ENCODE measurements at regions not wholly inside any gene's neighbourhood (a gene's known extent, or its start where the extent isn't known, plus 50 kb on each side); places are given as distances from the start of the nearest gene placed in this dataset.
"Not testable (repeated sequence)": the region's sequence is repeated elsewhere in the genome, so short reads cannot be mapped to it uniquely, and the experiment has no call there.

DNA sequence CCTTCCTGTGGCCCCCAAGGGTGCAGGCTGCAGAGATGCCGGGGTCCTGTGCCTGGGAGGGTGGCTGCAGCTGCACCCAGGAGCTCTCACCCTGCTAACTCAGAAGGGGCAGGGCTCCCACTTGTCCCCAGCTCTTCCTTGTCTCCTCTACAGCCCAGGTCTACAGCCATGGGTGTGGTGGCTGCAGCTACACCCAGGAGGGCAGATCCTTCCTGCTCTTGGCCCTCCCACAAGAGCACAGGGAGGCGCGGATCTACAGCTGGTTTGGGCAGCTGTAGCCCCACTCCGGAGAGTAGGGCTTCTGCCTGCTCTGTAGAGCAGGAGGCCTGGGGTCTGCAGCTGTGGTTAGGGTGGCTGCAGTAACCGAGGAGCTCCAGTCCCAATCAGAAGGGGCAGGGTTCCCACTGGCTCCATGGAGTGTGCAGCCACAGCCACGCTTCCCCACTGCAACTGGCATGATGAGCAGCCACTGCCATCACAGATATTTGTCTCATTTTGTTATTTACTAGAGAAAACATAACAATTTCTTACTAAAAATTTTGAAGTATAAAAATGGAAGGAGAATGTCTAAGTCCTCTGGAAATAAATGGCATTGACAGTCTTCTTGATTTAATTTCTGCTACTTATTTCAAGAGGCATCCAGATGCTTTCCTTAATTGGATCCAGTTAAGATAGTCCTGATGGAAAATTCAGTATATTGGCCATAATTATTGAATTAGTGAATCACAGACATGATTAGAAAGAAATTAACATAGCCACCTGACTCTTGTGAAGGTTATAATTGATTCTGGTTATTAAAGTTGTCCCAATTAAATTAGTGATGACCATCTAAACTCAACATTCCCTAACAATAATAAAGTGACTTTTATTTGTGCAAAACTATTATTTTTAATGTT, 233.6 kb downstream of the KCNE4 start:
- DNase-seq (ENCODE audit: low spot score), result no peak

- no peak for DNase-seq (ENCODE audit: low spot score)
Measured at GRCh38 chr2:223294756-223295155, 242.8 kb downstream of the KCNE4 start.

GRCh38 chr2:223297788-223298187, 245.8 kb downstream of the KCNE4 start:
- no peak for DNase-seq (ENCODE audit: low spot score)

DNA sequence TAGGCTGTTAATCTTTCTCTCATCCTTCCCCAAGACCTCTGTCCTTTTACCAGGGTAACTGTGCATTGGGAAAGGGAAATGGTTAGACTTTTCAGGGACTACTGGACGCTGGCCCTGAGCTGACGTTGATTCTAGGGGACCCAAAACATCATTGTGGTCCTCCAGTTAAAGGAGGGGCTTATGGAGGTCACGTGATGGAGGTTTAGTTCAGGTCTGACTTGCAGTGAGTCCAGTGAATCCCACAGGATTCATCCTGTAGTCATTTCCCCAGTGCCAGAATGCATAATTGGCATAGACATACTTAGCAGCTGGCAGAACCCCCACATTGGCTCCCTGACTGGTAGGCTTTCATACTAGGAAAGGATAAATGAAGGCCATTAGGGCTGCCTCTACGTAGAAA, 246.3 kb downstream of the KCNE4 start:
- not testable (repeated sequence) for DNase-seq (ENCODE audit: low spot score)

GRCh38 chr2:223300326-223300725, 248.3 kb downstream of the KCNE4 start:
- DNase-seq (ENCODE audit: low spot score), result no peak

DNA sequence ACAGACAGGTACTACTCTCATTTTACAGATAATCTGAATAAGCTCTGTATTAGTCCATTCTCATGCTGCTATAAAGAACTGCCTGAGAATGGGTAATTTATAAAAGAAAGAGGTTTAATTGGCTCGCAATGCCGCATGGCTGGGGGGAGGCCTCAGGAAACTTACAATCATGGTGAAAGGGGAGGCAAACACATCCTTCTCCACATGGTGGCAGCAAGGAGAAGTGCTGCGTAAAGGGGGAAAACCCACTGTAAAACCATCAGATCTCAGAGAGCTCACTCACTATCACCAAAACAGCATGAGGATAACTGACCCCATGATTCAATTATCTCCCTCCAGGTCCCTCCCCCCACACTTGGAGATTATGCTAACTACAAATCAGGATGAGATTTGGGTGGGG, 254.4 kb downstream of the KCNE4 start:
- DNase-seq (ENCODE audit: low spot score), result peak; percentile 34

GRCh38 chr2:223311889-223312680, 260.1 kb downstream of the KCNE4 start:
- no peak for DNase-seq (ENCODE audit: low spot score)

GRCh38 chr2:223313101-223313500, 261.1 kb downstream of the KCNE4 start:
- no peak for DNase-seq (ENCODE audit: low spot score)

GRCh38 chr2:223314811-223315210, 262.8 kb downstream of the KCNE4 start:
- no peak for DNase-seq (ENCODE audit: low spot score)

DNA sequence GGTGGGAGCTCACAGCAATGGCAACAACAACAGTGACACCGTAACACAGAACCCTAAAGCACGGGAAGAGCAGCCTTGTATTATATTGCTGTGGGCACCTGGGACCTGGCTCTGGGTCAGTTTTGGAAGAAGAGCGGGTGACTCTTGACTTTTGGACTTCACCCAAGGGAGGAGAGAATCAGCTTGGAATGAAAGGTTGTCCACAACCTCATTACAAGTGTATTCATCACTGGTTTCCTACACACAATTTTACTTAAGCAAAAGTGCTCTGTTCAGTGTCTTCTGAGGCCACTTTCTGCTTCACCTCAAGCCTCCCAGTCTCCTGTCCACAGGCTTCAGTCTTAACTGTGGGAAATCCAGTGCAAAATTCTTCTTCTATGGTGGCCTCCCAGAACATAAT, 263.8 kb downstream of the KCNE4 start:
- no peak for DNase-seq (ENCODE audit: low spot score)

- DNase-seq (ENCODE audit: low spot score), result no peak
Measured at GRCh38 chr2:223316342-223316741, 264.4 kb downstream of the KCNE4 start.

- DNase-seq (ENCODE audit: low spot score), result no peak
Measured at GRCh38 chr2:223319601-223320000, 267.6 kb downstream of the KCNE4 start.

DNA sequence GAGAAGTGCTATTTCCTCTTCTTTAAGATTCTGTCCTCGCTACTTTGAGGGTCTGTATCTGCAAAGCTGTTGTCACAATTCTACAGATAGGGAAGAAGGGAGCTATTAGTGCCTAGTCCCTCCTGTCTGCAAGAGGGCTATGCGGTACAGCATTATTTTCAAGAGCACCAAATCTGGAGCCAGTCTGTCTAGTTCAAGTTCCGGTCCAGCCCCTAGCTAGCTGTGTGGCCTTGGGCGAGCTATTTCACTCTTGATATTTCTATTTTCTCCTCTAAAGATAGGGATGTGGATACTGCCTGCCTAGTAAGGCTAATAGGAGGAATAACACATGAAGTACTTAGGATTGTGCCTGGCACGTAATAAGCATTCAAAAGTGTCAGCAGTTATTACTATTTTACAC, 272.4 kb downstream of the KCNE4 start:
- no peak for DNase-seq (ENCODE audit: low spot score)

DNA sequence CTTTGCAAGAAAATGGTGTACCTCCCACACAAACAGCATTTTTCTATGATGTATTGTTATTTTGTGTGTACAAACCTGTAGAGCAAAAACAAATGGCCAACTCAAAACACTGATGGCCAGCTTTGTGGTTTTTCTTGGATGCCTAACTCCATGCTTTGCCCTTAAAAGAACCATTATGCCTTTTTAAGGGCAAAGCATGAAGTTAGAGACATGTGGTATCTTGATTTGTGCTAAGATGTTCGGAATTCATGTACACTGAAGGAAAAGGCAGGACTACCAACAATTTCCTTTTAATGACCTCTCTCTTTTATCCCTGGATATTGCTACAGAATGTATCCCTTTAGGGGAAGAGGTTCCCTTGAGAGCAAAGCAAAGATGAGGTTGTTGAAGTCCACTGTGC, 273.6 kb downstream of the SCG2 start:
- no peak for DNase-seq (ENCODE audit: low spot score)

- DNase-seq (ENCODE audit: low spot score), result not testable (repeated sequence)
Measured at GRCh38 chr2:223330747-223331146, 271.4 kb downstream of the SCG2 start.

DNA sequence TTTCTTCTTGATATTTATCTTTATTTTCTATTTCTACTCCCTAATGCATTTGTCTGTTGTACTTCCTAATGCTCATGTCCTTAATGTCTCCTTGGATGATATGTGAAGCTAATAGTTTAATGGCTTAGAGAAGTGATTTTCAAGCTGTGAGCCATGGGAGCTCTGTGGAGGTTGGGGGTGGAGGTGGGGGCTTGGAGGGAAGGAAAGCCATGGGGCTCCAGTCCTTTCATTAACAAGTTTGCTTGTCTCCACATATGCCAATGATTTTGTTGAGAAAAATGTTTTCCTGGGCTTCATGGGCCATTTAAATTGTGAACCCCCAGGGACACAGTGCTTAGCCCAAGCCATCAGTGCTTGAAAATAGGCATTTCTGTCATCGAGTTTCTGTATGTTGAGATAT, 264.1 kb downstream of the SCG2 start:
- DNase-seq (ENCODE audit: low spot score), result no peak

- DNase-seq (ENCODE audit: low spot score), result no peak
Measured at GRCh38 chr2:223357076-223357475, 245.1 kb downstream of the SCG2 start.

- DNase-seq (ENCODE audit: low spot score), result no peak
Measured at GRCh38 chr2:223363085-223363484, 239.1 kb downstream of the SCG2 start.

DNA sequence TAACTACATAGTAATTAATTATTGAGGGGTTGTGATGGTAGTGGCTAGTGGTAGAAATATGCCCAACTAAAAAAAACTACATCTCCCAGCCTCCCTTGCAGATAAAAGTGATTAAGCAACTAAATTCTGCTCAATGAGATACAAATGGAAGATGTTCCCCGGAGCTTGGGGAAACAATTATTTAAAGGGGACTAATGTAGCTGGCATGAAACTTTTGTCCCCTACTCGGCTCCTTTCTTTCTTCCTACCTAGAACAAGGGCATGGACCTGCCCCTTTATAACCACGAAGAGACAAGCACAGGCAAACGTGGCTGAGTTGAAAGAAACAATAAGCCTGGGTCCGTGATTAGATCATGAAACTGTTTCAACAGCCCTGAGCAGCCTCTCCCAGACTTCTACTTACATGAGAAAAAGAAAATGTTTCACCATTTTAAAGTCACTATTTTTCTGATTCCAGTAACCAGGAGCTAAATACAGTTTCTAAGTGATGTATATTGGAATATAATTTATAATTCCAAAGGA, 236.9 kb downstream of the SCG2 start:
- DNase-seq (ENCODE audit: low spot score), result no peak

- DNase-seq (ENCODE audit: low spot score), result no peak
Measured at GRCh38 chr2:223366566-223366965, 235.6 kb downstream of the SCG2 start.

- no peak for DNase-seq (ENCODE audit: low spot score)
Measured at GRCh38 chr2:223368481-223368880, 233.7 kb downstream of the SCG2 start.

- no peak for DNase-seq (ENCODE audit: low spot score)
Measured at GRCh38 chr2:223369889-223370288, 232.3 kb downstream of the SCG2 start.

- DNase-seq (ENCODE audit: low spot score), result no peak
Measured at GRCh38 chr2:223383315-223383714, 218.8 kb downstream of the SCG2 start.

Measured in D341Med (cell line).